Lung (tissue), 11 donors: ENCODE measurements at regions not wholly inside any gene's neighbourhood (a gene's known extent, or its start where the extent isn't known, plus 50 kb on each side); places are given as distances from the start of the nearest gene placed in this dataset.

ENCODE experiments used
- ATAC-seq: fragments of 200-7000 bp; cut with Tn5 transposase; one replicate; pipeline ENCODE4 v1.9.1; 2020; ENCODE audit warnings: moderate number of reproducible peaks; ENCODE audit not compliant: insufficient read depth, low FRiP score
- DNase-seq, 3 donors: peaks; one replicate each; pipeline ENCODE4 v3.0.0-alpha.2; 2013 to 2017
- H3K27ac ChIP-seq, 2 donors: one replicate each; pipeline ENCODE4 v1.5.1; 2013; ENCODE audit warnings: mild to moderate bottlenecking in 2 of 2, moderate library complexity in 2 of 2, control low read depth in 1 of 2, inconsistent platforms in 1 of 2, low read depth in 1 of 2, low read length in 1 of 2
- H3K27me3 ChIP-seq, 3 donors: one replicate each; pipeline ENCODE4 v1.5.1; 2013; ENCODE audit warnings: low read length in 2 of 3; ENCODE audit not compliant: control insufficient read depth in 3 of 3, insufficient read depth in 3 of 3
- H3K36me3 ChIP-seq, 4 donors: one replicate each; pipeline ENCODE4 v1.5.1; 2013; ENCODE audit warnings: low read length in 4 of 4, mild to moderate bottlenecking in 1 of 4, moderate library complexity in 1 of 4; ENCODE audit not compliant: control insufficient read depth in 4 of 4, insufficient read depth in 4 of 4
- H3K4me1 ChIP-seq, 5 donors: one replicate each; pipeline ENCODE4 v1.5.1; 2013; ENCODE audit warnings: low read length in 5 of 5, mild to moderate bottlenecking in 2 of 5, moderate library complexity in 1 of 5; ENCODE audit not compliant: control insufficient read depth in 5 of 5, insufficient read depth in 5 of 5
- H3K4me3 ChIP-seq: one replicate; pipeline ENCODE4 v1.5.1; 2013; ENCODE audit warnings: mild to moderate bottlenecking, control low read depth, moderate library complexity
- H3K9ac ChIP-seq, 2 donors: one replicate each; pipeline ENCODE4 v1.5.1; 2013; ENCODE audit warnings: low read length in 2 of 2, control low read depth in 1 of 2; ENCODE audit not compliant: insufficient read depth in 1 of 2
- H3K9me3 ChIP-seq, 4 donors: one replicate each; pipeline ENCODE4 v1.5.1; 2013; ENCODE audit warnings: low read length in 3 of 4, mild to moderate bottlenecking in 1 of 4, moderate library complexity in 1 of 4; ENCODE audit not compliant: control insufficient read depth in 4 of 4, insufficient read depth in 3 of 4
- WGBS, 2 donors: extraction: QIAGEN DNeasy Blood & Tissue Kit; methylation state at CpG; one replicate each; pipeline ENCODE4 v1.1.7; 2013; 5-methylcytosine and 5-hydroxymethylcytosine counted together
- TF ChIP-seq, protein P1 (sequence below): IDR thresholded peaks from 2 replicates; pipeline ENCODE4 v1.5.1; 2012; ENCODE audit warnings: mild to moderate bottlenecking; ENCODE audit errors: control extremely low read depth, extremely low read depth
- donor health status: control.
- donor health status: control.
- donor health status: Bipolar disorder and iron deficiency.
- donor health status: healthy.
- donor health status: DM: yes; HTN: yes; CAD: no.

- H3K27ac ChIP-seq, result no peak overlapping the region
- no peak overlapping the region for H3K9ac ChIP-seq
- H3K9me3 ChIP-seq, result no peaks in the 10 kb centered on the region
- no peaks in the 10 kb centered on the region for H3K36me3 ChIP-seq
- peaks cover 0 to 17% (median 0%) of the 10 kb centered on the region in 5 donors for H3K4me1 ChIP-seq
- TF ChIP-seq, protein P1, sequence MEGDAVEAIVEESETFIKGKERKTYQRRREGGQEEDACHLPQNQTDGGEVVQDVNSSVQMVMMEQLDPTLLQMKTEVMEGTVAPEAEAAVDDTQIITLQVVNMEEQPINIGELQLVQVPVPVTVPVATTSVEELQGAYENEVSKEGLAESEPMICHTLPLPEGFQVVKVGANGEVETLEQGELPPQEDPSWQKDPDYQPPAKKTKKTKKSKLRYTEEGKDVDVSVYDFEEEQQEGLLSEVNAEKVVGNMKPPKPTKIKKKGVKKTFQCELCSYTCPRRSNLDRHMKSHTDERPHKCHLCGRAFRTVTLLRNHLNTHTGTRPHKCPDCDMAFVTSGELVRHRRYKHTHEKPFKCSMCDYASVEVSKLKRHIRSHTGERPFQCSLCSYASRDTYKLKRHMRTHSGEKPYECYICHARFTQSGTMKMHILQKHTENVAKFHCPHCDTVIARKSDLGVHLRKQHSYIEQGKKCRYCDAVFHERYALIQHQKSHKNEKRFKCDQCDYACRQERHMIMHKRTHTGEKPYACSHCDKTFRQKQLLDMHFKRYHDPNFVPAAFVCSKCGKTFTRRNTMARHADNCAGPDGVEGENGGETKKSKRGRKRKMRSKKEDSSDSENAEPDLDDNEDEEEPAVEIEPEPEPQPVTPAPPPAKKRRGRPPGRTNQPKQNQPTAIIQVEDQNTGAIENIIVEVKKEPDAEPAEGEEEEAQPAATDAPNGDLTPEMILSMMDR, result no peak
- DNase-seq (no peak), ATAC-seq (no peak)
- H3K27me3 ChIP-seq, result no peaks in the 10 kb centered on the region
- no peak overlapping the region for H3K4me3 ChIP-seq
Measured at GRCh38 chr16:79899716-79900115, 299.2 kb upstream of the MAF start.

- Histone ChIP-seq H3K4me1 (peaks cover 0 to 14% (median 0%) of the 10 kb centered on the region in 5 donors), H3K27ac (no peak overlapping the region), H3K9ac (no peak overlapping the region), H3K4me3 (no peak overlapping the region), H3K9me3 (no peaks in the 10 kb centered on the region), H3K27me3 (no peaks in the 10 kb centered on the region), H3K36me3 (no peaks in the 10 kb centered on the region)
- DNase-seq, result no peak
- TF ChIP-seq, protein P1, result no peak
- no peak for ATAC-seq
- WGBS, 2 donors, result 81 to 83% methylated on average over 3 of the region's 3 CpGs
Measured at GRCh38 chr16:79899316-79899715, 298.8 kb upstream of the MAF start.

DNA sequence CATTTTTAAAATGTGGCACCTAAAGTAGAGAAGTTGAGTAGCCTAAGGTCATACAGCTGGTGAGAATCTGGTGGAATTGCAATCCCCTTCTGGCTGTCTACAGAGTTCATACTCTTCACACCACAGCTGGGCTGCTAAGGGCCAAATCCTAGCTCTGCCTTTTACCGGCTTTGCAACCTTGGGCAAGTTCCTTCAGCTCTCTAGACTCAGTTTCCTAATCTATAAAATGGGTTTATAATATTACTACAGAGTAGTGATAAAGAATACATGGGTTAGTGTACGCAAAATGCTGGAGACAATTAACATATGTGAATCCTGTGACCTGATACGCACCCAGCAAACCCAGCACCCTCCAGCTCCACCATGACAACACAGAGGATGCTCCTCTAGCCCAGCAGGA is 298.2 kb upstream of the MAF start:
- TF ChIP-seq, protein P1, result no peak
- Histone ChIP-seq H3K27me3 (no peaks in the 10 kb centered on the region), H3K4me3 (no peak overlapping the region), H3K27ac (no peak overlapping the region), H3K9me3 (no peaks in the 10 kb centered on the region), H3K9ac (no peak overlapping the region), H3K4me1 (peaks cover 0 to 8% (median 0%) of the 10 kb centered on the region in 5 donors), H3K36me3 (no peaks in the 10 kb centered on the region)
- no peak for DNase-seq
- WGBS, 2 donors, result 76 to 94% methylated on average over 3 of the region's 3 CpGs
- ATAC-seq, result no peak

DNA sequence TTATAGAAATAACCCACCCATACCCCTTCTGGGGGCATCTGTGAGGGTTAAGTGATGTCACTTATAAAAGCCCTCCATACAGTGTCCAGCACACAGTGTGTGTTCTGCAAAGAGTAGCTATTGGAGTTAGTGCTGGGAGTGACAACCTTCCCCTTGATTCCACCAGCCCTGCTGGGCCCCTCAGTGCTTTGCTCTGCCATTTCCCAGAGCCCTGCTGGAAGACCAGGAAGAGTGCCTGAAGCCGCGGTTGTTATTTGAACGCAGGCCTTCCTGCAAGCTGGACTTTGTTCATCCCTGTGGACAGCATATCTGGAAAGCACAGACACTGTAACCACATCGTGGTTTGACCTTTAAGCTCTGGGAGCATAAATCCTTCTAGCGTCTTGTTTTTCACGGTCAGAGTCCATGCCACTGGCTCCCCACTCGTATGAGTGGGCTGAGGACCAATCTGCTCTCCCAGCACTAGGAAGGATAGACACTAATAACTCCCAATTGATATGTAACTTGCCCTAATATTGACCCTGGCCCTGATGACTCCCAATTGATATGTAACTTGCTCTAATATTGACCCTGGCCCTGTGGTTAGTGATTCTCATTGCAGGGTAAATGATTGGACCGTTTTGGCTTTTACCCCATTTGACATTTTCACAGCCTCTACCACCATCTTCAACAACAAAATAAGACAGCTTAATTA is 297.1 kb upstream of the MAF start:
- Histone ChIP-seq H3K9ac (no peak overlapping the region), H3K27me3 (no peaks in the 10 kb centered on the region), H3K4me1 (no peaks in the 10 kb centered on the region), H3K4me3 (no peak overlapping the region), H3K27ac (no peak overlapping the region), H3K36me3 (no peaks in the 10 kb centered on the region), H3K9me3 (no peaks in the 10 kb centered on the region)
- ATAC-seq (no peak), DNase-seq (no peak)
- TF ChIP-seq, protein P1, result no peak
- 59 to 69% methylated on average over 8 of the region's 8 CpGs for WGBS, 2 donors
